ENCODE measurements at regions not wholly inside any gene's neighbourhood (a gene's known extent, or its start where the extent isn't known, plus 50 kb on each side); places are given as distances from the start of the nearest gene placed in this dataset.

DNA sequence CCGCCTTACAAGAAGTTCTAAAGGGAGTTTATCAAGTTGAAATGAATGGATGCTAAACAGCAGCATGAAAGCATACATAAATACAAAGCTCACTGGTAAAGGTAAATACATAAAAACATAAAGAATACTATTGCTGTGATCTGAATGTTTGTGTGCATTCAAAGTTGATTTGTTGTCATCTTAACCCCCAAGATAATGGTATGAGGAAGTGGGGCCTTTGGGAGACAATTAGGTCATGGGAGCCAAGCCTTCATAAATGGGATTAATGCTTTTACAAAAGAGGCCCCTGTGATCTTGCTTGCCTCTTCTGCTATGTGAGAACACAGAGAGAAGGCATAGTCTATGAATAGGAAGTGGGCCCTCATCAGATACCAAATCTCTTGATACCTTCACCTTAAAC is 209.0 kb upstream of the SAMSN1 start:
- WGBS, 2 donors (ENCODE audit: low coverage in 1 of 2), result 88 to 89% methylated on average over 1 of the region's 1 CpG
- no peak for ATAC-seq
- no peaks in the 10 kb centered on the region for H3K27me3 ChIP-seq
- H3K27ac ChIP-seq, result no peak overlapping the region
- H3K9me3 ChIP-seq, result no peaks in the 10 kb centered on the region
- TF ChIP-seq EP300 (IDR thresholded peaks at IDR 0.05) (no peak), POLR2AphosphoS5 (IDR thresholded peaks at IDR 0.05) (no peak), POLR2A (IDR thresholded peaks at IDR 0.05) (no peak)
- TF ChIP-seq, protein P1, sequence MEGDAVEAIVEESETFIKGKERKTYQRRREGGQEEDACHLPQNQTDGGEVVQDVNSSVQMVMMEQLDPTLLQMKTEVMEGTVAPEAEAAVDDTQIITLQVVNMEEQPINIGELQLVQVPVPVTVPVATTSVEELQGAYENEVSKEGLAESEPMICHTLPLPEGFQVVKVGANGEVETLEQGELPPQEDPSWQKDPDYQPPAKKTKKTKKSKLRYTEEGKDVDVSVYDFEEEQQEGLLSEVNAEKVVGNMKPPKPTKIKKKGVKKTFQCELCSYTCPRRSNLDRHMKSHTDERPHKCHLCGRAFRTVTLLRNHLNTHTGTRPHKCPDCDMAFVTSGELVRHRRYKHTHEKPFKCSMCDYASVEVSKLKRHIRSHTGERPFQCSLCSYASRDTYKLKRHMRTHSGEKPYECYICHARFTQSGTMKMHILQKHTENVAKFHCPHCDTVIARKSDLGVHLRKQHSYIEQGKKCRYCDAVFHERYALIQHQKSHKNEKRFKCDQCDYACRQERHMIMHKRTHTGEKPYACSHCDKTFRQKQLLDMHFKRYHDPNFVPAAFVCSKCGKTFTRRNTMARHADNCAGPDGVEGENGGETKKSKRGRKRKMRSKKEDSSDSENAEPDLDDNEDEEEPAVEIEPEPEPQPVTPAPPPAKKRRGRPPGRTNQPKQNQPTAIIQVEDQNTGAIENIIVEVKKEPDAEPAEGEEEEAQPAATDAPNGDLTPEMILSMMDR (IDR thresholded peaks at IDR 0.05), result no peak
- H3K36me3 ChIP-seq, result no peaks in the 10 kb centered on the region
- no peak overlapping the region for H3K4me3 ChIP-seq
- H3K4me1 ChIP-seq, result no peaks in the 10 kb centered on the region

- TF ChIP-seq EP300 (IDR thresholded peaks at IDR 0.05) (no peak), POLR2A (IDR thresholded peaks at IDR 0.05) (no peak), POLR2AphosphoS5 (IDR thresholded peaks at IDR 0.05) (no peak)
- TF ChIP-seq, protein P1 (IDR thresholded peaks at IDR 0.05), result no peak
- Histone ChIP-seq H3K27me3 (no peaks in the 10 kb centered on the region), H3K4me1 (no peaks in the 10 kb centered on the region), H3K36me3 (no peaks in the 10 kb centered on the region), H3K27ac (no peak overlapping the region), H3K9me3 (no peaks in the 10 kb centered on the region), H3K4me3 (no peak overlapping the region)
- WGBS, 2 donors (ENCODE audit: low coverage in 1 of 2), result 75 to 79% methylated on average over 2 of the region's 2 CpGs
- no peak for ATAC-seq
These were observed 208.6 kb upstream of the SAMSN1 start for GRCh38 chr21:14754682-14755081.

GRCh38 chr21:14754259-14754604 is 208.1 kb upstream of the SAMSN1 start:
- Histone ChIP-seq H3K9me3 (no peaks in the 10 kb centered on the region), H3K4me1 (no peaks in the 10 kb centered on the region), H3K27me3 (no peaks in the 10 kb centered on the region), H3K27ac (no peak overlapping the region), H3K4me3 (no peak overlapping the region), H3K36me3 (no peaks in the 10 kb centered on the region)
- no peak for ATAC-seq
- TF ChIP-seq, protein P1 (IDR thresholded peaks at IDR 0.05), result no peak
- TF ChIP-seq POLR2A (IDR thresholded peaks at IDR 0.05), result no peak
- no peak for TF ChIP-seq EP300 (IDR thresholded peaks at IDR 0.05)
- TF ChIP-seq POLR2AphosphoS5 (IDR thresholded peaks at IDR 0.05), result no peak
- 67 to 100% methylated on average over 1 of the region's 1 CpG for WGBS, 2 donors (ENCODE audit: low coverage in 1 of 2)

GRCh38 chr21:14753466-14754258 is 207.5 kb upstream of the SAMSN1 start:
- TF ChIP-seq EP300 (IDR thresholded peaks at IDR 0.05) (no peak), POLR2A (IDR thresholded peaks at IDR 0.05) (no peak)
- TF ChIP-seq, protein P1 (IDR thresholded peaks at IDR 0.05), result no peak
- Histone ChIP-seq H3K9me3 (no peaks in the 10 kb centered on the region), H3K36me3 (no peaks in the 10 kb centered on the region), H3K4me3 (no peak overlapping the region), H3K27me3 (no peaks in the 10 kb centered on the region), H3K4me1 (no peaks in the 10 kb centered on the region), H3K27ac (no peak overlapping the region)
- ATAC-seq, result no peak
- 60 to 94% methylated on average over 1 to 2 of the region's 2 CpGs for WGBS, 2 donors (ENCODE audit: low coverage in 1 of 2)

- no peak overlapping the region for H3K4me3 ChIP-seq
- H3K36me3 ChIP-seq, result no peaks in the 10 kb centered on the region
- no peak for TF ChIP-seq EP300 (IDR thresholded peaks at IDR 0.05)
- TF ChIP-seq POLR2AphosphoS5 (IDR thresholded peaks at IDR 0.05), result no peak
- TF ChIP-seq, protein P1 (IDR thresholded peaks at IDR 0.05), result no peak
- no peak for TF ChIP-seq POLR2A (IDR thresholded peaks at IDR 0.05)
- ATAC-seq, result no peak
- no peaks in the 10 kb centered on the region for H3K9me3 ChIP-seq
- no peaks in the 10 kb centered on the region for H3K27me3 ChIP-seq
- no peaks in the 10 kb centered on the region for H3K4me1 ChIP-seq
- H3K27ac ChIP-seq, result no peak overlapping the region
These were observed 207.0 kb upstream of the SAMSN1 start for GRCh38 chr21:14753069-14753465.
